Stimulated activated CD4-positive, alpha-beta T cell treated with anti-CD3 and anti-CD28 coated beads, Interleukin-2, amount 100 ng/mL, for 24 hours (primary cell): ENCODE measurements at regions not wholly inside any gene's neighbourhood (a gene's known extent, or its start where the extent isn't known, plus 50 kb on each side); places are given as distances from the start of the nearest gene placed in this dataset.
"Not testable (repeated sequence)": the region's sequence is repeated elsewhere in the genome, so short reads cannot be mapped to it uniquely, and the experiment has no call there.

Source experiments
- DNase-seq, 2 donors: peaks; one replicate each; pipeline ENCODE4 v3.0.0-alpha.2; 2020

GRCh38 chr6:71642120-71642519 lies 244.2 kb upstream of the RIMS1 start:
- DNase-seq, result no peak

GRCh38 chr6:71642793-71643192 lies 243.6 kb upstream of the RIMS1 start:
- no peak for DNase-seq

GRCh38 chr6:71645299-71645698 lies 241.1 kb upstream of the RIMS1 start:
- no peak for DNase-seq

- DNase-seq, result no peak
These were observed 236.4 kb upstream of the RIMS1 start for GRCh38 chr6:71649915-71650314.

- no peak for DNase-seq
These were observed 234.7 kb upstream of the RIMS1 start for GRCh38 chr6:71651636-71652035.

GRCh38 chr6:71656121-71656520 lies 230.2 kb upstream of the RIMS1 start:
- DNase-seq, result no peak

GRCh38 chr6:71665931-71666330 lies 220.4 kb upstream of the RIMS1 start:
- no peak for DNase-seq

- DNase-seq, result no peak
These were observed 213.5 kb upstream of the RIMS1 start for GRCh38 chr6:71672876-71673275.

- DNase-seq, result no peak
These were observed 211.0 kb upstream of the RIMS1 start for GRCh38 chr6:71675386-71675785.

GRCh38 chr6:71676298-71676697 lies 210.1 kb upstream of the RIMS1 start:
- DNase-seq, result no peak

- no peak for DNase-seq
These were observed 208.3 kb upstream of the RIMS1 start for GRCh38 chr6:71678091-71678490.

- no peak for DNase-seq
These were observed 205.0 kb upstream of the RIMS1 start for GRCh38 chr6:71681234-71681867.

GRCh38 chr6:71686021-71686677 lies 200.2 kb upstream of the RIMS1 start:
- not testable (repeated sequence) for DNase-seq

GRCh38 chr6:71698702-71699101 lies 187.6 kb upstream of the RIMS1 start:
- DNase-seq, result no peak

GRCh38 chr6:71706523-71706922 lies 179.8 kb upstream of the RIMS1 start:
- no peak for DNase-seq

GRCh38 chr6:71707059-71707458 lies 179.3 kb upstream of the RIMS1 start:
- DNase-seq, result no peak

- DNase-seq, result no peak
These were observed 165.6 kb upstream of the RIMS1 start for GRCh38 chr6:71720705-71721104.

- no peak for DNase-seq
These were observed 164.7 kb upstream of the RIMS1 start for GRCh38 chr6:71721642-71722041.

- DNase-seq, result no peak
These were observed 163.6 kb upstream of the RIMS1 start for GRCh38 chr6:71722736-71723135.

- DNase-seq, result no peak
These were observed 161.8 kb upstream of the RIMS1 start for GRCh38 chr6:71724456-71725125.

GRCh38 chr6:71725126-71725470 lies 161.3 kb upstream of the RIMS1 start:
- no peak for DNase-seq

GRCh38 chr6:71726121-71726520 lies 160.2 kb upstream of the RIMS1 start:
- no peak for DNase-seq

GRCh38 chr6:71727632-71728294 lies 158.6 kb upstream of the RIMS1 start:
- DNase-seq, result no peak

GRCh38 chr6:71730284-71730683 lies 156.1 kb upstream of the RIMS1 start:
- no peak for DNase-seq
